ENCODE measurements at regions not wholly inside any gene's neighbourhood (a gene's known extent, or its start where the extent isn't known, plus 50 kb on each side); places are given as distances from the start of the nearest gene placed in this dataset.

- TF ChIP-seq BRCA1 (CRISPR knock-in tag; IDR thresholded peaks at IDR 0.05): no peak
- TF ChIP-seq ZUFSP (CRISPR knock-in tag; IDR thresholded peaks at IDR 0.05; ENCODE audit: borderline replicate concordance): no peak
- no peak for TF ChIP-seq JDP2 (CRISPR knock-in tag; IDR thresholded peaks at IDR 0.05; ENCODE audit: borderline replicate concordance)
- TF ChIP-seq FOXA1 (IDR thresholded peaks at IDR 0.05): no peak
- no peak for TF ChIP-seq FOXA1 (CRISPR knock-in tag; IDR thresholded peaks at IDR 0.05)
- no peak for TF ChIP-seq ZBTB3 (CRISPR knock-in tag; IDR thresholded peaks at IDR 0.05; ENCODE audit: borderline replicate concordance, low read depth)
- TF ChIP-seq AGO1 (IDR thresholded peaks at IDR 0.05; ENCODE audit: low read depth, low read length, poor library complexity, severe bottlenecking): no peak
- TF ChIP-seq ATF2 (CRISPR knock-in tag; IDR thresholded peaks at IDR 0.05): no peak
- no peak for TF ChIP-seq ZFP36L2 (CRISPR knock-in tag; IDR thresholded peaks at IDR 0.05)
- no peak for TF ChIP-seq NR2F2 (IDR thresholded peaks at IDR 0.05; ENCODE audit: borderline replicate concordance, low read depth)
- TF ChIP-seq RCOR2 (CRISPR knock-in tag; IDR thresholded peaks at IDR 0.05): no peak
These were observed 504.0 kb upstream of the RBFOX1 start (continued) for GRCh38 chr16:6828690-6829089.

- peaks cover 41% of the 10 kb centered on the region for H3K9me3 ChIP-seq (ENCODE audit: low read length)
- H3K4me2 ChIP-seq (ENCODE audit: low read depth, low read length): no peak overlapping the region
- FAIRE-seq: no peak
- no peaks in the 10 kb centered on the region for H4K20me1 ChIP-seq (ENCODE audit: insufficient read depth, low read length)
- H3K27ac ChIP-seq (ENCODE audit: extremely low read length, insufficient read depth, low read length): no peak overlapping the region
- ATAC-seq: no peak
- H2AFZ ChIP-seq (ENCODE audit: low read length): no peak overlapping the region
- POLR2A ChIA-PET: no interaction called here
- no TSS peak for BruUV-seq (replicated peaks)
- in situ Hi-C loops (cut with HindIII; ENCODE audit: extremely low pct_ligation_motif_present, low pct_unique_long_range_greater_than_20kb): no loop called here
- H3K79me2 ChIP-seq (ENCODE audit: insufficient read depth, low read length): no peaks in the 10 kb centered on the region
- H3K9ac ChIP-seq (ENCODE audit: insufficient read depth, low read depth, low read length): no peak overlapping the region
- WGBS (ENCODE audit: low lambda C conversion rate): 0% methylated on average over 1 of the region's 1 CpG
- TF ChIP-seq GZF1 (CRISPR knock-in tag; IDR thresholded peaks at IDR 0.05): no peak
- no peak for TF ChIP-seq FOXC1 (CRISPR knock-in tag; IDR thresholded peaks at IDR 0.05; ENCODE audit: borderline replicate concordance)
- TF ChIP-seq THAP9 (CRISPR knock-in tag; IDR thresholded peaks at IDR 0.05; ENCODE audit: borderline replicate concordance): no peak
- no peak for DNase-seq (ENCODE audit: low spot score)
- CTCF ChIA-PET (ENCODE audit: low intra/inter-chr PET ratio, low total read pairs): no interaction called here
- H3K27me3 ChIP-seq (ENCODE audit: control insufficient read depth in 1 of 2, insufficient read depth in 2 of 2, low read length in 2 of 2): no peaks in the 10 kb centered on the region; a peak in 1 of 5 replicates
- intact Hi-C loops (cut with micrococcal nuclease; ENCODE audit: unreplicated experiment): no loop called here
- H3K4me3 ChIP-seq (replicated peaks in 1 of 3; ENCODE audit: insufficient read depth in 1 of 3, low read depth in 2 of 3, low read length in 3 of 3): no peak overlapping the region
- no peaks in the 10 kb centered on the region for H3K4me1 ChIP-seq (ENCODE audit: insufficient read depth, low read length)
- H3K36me3 ChIP-seq (replicated peaks in 1 of 2; ENCODE audit: control insufficient read depth in 1 of 2, insufficient read depth in 2 of 2, low read length in 2 of 2): no peaks in the 10 kb centered on the region
These were observed 504.7 kb upstream of the RBFOX1 start for GRCh38 chr16:6827931-6828330.

Measured in HepG2 (cell line).